HG03342 (cell line): ENCODE measurements at regions not wholly inside any gene's neighbourhood (a gene's known extent, or its start where the extent isn't known, plus 50 kb on each side); places are given as distances from the start of the nearest gene placed in this dataset.
"Not testable (repeated sequence)": the region's sequence is repeated elsewhere in the genome, so short reads cannot be mapped to it uniquely, and the experiment has no call there.

Experiments used
- ATAC-seq: cut with Tn5 transposase; IDR thresholded peaks from one replicate; pipeline ENCODE4 v1.9.1; 2021; ENCODE audit warnings: mild to moderate bottlenecking, moderate library complexity; ENCODE audit not compliant: unreplicated experiment

DNA sequence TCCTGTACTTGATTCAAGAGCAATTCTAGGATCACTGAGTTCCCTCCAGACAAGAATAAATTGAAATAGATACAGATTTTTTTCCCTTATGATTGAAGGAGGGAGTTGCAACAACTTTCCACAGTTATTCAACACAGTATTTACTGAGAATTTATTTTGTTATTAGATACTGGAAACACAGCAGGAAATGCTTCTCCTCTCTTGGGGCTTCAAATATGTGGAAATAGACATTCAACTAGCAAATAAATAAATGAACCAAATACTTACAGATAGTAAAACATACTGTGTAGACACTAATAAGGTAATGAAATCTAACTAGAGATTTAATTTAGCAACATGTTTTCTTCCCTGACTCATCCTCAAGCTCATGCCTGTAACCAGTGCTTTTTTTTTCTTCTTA lies 169.2 kb downstream of the LNPK start:
- ATAC-seq: no peak

DNA sequence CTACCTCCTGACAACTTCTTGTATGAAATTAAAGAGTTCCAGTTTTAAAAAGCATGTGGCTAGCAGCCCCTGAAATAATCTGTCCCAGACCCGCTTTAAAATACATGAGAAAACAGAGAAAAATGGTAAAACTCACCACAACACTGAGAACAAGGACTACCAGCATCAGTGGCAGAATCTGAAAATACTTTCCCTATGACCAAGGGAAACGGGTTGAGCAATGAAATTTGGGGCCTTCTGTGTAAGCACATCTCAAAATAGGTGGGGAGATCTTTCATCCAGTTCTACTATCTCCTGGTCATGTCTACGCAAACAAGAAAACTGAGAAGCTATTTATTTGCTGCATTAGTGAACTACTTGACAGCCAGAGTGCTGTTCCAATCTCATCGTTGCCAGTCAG lies 172.3 kb downstream of the LNPK start:
- no peak for ATAC-seq

DNA sequence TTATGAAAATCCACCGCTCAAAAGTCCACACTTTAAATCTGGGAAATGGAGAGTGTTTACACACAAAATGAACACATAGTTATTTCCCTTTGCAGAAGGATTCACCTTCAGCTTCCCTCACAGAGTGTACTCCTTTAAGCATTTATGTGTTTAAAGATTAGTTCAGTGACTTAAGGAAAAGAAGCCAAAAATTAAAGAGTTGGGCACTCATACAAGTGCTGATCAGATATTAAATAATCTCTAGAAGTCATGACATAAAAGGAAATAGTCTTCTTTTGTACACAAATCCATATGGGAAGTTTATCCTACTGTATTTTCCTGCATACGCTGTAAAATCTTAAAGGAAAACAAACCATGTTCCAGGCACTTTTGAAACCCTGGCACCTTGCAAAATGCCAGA lies 174.2 kb downstream of the LNPK start:
- ATAC-seq: no peak

DNA sequence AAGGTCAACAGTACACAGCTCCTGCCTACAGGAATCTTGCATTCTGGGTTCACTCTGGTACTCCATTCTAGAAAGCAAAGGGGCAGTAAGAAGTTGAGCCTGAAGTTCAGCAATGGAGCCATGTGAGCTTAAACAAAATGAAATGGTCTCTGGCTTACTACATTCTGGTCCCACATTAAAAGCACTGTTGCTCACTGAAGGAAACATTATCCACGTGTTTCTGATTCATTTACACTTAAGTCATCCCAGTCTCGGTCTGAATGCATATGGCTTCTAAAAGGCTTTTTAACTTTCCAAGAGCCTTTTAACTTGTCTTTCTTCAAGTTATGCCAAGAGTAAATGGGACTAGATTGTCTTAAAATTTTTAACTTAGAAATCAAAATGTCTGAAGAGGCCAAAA lies 177.8 kb downstream of the LNPK start:
- no peak for ATAC-seq

DNA sequence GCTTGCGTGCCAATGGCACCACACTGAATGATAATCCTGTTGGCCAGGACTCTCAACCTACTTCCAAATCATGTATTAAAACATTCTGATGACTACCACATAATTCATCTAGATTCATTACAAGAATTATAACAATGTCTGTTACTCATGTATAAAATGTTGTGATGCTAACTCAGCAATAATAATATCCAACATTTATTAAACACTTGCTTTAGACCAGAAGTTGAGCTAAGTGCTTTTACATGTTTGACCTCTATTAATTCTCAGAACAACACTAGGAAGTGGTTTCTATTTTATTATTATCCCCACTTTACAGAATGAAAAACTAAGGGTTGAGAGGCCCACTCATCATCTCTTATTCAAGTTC lies 178.4 kb downstream of the LNPK start:
- no peak for ATAC-seq

DNA sequence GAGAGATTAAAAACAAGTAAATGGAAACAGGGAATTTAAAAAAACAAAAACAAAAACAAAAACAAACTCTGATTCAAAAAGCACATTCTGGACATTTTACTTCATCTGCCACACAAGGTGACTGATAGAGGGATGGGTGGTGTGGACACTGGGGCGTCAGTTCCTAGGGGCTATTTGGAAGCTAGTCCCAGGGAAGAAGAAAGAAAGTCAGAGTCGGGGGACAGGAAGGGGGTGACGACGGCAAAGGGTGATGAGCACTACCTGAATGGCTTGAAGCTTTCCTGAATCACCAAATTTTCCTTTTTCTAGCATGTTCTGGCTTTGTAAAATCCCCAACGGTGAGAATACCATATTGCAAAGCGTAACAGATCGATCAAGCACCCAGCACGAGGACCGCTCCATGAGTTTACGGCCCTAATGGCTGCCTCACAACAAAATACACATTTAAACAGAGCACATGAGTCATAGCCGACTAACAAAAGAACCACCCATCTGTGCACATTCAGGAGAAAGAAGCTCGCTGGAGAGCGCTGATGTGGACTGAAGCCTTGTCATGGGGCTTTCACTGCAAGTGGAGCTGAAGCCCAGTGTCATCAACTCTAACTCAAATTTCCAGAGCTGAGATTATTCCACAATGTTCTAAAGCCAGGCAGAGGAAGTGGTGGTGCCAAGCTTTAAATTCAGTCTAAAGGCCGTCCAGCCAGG lies 178.9 kb downstream of the LNPK start:
- ATAC-seq: no peak

DNA sequence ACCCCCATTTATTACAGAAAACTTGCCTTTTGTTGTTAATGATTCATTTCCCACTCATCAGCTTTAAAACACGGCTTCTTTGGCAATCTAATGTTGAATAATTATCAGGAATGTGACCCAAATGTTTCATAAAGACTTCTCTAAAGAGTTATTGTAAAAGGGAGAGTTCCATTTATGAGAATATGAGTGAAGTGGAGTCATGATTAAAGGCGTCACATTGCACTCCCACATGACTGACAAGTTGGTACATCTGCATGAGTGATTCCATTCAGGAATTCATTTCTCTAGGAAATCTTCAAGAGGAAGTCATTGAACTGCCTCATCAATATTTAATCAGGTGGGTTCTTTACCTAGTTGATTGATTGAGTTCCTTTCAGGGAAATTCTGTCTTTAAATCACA lies 184.8 kb downstream of the LNPK start:
- ATAC-seq: no peak

DNA sequence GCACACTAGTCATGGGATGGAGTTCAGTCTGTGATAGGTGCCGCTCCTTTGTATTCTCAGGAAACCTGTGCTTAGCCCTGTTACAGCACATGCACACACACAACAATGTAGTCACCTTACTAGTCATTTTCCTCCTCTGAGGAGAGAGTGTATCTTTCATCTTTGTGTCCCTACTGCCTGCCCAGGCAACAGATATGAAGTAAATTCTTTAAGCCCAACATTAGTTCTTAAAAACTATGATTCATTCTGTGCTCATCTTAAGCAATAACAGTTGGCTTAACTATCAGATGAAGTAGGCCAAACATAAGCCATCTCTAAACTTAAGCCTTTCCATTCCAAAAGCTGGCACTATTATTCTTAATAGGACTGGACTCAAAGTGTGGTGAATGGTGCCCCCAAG lies 186.5 kb downstream of the LNPK start:
- ATAC-seq: no peak

DNA sequence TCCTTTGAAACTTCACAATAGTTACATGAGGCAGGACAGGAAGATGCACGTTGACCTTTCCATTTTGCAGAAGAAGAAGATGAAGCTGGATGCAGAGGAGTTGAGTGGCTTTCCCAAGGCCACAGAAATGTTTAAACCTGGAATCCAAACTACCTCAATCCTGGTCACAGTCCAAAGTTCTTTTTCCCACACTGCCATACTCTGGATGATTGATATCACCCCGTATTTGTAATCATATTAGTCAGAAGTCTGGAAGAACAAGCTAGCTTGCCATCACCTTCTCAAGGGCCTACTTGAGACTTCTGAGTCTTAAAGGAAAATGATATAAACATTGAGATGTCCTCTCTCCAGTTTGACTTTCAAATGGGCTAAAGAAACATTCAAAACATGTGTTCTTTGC lies 190.1 kb downstream of the LNPK start:
- no peak for ATAC-seq

DNA sequence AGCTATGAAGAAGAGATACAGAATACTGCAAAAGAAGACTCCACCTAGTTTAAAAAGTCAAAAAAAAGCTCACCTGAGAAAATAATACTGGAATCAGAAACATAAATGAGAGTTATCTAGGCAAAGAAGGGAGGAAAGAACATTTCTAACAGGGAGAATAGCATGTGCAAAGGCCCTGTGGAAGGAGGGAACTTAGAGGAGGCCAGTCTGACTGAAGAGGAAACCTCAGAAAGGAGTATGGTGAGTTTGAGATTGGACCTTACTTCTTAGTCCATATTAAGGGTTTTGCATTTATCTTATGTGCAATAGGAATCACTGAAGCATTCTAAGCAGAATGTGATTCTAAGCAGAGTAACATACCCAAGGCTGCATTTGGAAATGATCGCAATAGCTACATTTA lies 193.2 kb downstream of the LNPK start:
- ATAC-seq: no peak

DNA sequence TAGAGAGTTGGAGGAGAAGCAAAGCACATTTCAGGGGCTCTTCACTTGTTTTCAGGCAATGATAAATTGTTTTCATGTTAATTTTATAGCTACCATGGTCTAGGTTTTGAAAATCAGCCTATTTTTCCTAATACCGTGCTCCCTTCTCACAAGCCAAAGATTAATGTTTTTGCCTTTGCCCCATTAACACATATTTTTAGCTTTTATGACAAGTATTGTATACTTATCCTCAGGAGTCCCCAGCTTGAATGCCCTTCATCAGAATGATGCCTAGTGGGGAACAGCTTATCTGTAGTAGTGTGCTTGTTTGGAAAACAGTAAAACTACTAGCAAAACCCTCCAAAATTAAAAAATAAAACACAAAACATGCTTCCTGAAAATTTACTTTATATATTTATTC lies 194.0 kb downstream of the LNPK start:
- ATAC-seq: no peak

DNA sequence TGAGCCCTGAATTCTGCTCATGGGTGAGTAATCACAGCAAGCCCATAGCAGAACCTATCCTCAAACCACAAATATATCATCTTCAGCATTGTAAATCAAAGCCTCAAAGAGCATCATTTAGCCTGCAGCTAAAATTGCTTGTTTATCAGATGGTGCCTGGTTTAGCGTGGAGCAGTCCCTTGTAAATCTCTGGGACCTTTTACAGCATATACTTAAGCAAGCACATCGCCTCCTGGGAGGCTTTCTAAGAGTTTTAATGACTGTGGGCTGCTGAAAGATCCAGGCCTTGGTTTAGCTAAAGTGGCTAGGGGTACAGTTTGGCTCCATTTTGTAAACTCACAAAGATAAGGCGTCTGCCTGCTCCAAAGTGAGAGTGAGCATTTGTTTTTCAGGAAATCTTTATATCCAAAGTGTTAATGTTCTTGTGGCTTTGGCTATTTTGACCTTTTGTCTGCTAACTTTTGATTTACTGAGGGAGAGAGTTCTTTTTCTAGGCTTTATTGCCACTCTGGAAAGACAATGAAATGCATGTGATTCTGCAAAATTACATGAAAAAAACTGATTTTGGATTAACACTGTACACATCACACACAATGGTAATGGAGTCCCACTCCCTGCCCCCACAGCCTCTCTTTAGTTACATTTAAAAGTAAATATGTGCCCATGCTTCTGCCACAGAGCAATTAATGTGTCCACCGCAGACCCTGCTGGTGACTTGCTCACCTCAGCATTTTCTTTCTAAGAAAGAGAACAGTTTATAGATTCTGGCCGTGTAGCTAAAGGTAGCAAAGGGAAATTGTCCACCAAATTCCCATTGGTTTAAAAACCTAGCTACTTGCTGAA lies 194.8 kb downstream of the LNPK start:
- ATAC-seq: no peak

DNA sequence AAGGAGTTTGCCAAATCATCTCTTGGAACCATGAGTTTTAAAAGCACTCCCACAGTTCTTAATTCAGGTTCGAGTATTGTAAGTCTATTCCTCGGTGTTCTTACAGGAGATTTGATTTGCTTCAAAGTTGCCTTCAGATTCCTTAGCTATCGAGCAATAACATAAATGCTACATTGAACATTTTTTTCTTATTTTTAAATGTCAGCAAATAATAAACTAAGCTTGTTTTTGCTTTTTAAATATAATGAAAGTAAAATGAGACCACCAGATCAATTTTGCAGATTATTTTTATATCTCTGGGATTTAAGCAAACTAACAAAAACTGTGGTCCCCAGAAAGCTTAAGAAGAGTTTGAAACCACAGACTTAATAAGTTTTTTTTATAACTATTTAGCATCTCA lies 195.5 kb downstream of the LNPK start:
- no peak for ATAC-seq

DNA sequence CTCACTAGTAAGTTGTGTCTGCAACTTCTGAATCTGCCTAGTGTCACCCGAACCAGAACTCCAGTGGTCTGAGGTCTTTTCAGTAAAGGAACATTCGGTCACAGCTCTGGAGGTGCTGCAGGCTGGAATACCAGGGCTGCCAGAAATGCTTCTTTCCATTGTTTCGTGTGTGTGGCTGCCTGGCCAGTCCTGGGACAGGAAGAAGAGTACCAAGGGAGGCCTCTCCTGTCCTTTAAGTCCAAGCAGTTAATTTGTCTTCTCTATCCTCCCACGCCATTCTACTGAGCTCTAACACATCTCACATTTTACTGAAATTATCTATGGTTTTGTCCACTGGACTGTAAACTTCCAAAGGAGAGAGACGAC lies 196.0 kb downstream of the LNPK start:
- no peak for ATAC-seq

DNA sequence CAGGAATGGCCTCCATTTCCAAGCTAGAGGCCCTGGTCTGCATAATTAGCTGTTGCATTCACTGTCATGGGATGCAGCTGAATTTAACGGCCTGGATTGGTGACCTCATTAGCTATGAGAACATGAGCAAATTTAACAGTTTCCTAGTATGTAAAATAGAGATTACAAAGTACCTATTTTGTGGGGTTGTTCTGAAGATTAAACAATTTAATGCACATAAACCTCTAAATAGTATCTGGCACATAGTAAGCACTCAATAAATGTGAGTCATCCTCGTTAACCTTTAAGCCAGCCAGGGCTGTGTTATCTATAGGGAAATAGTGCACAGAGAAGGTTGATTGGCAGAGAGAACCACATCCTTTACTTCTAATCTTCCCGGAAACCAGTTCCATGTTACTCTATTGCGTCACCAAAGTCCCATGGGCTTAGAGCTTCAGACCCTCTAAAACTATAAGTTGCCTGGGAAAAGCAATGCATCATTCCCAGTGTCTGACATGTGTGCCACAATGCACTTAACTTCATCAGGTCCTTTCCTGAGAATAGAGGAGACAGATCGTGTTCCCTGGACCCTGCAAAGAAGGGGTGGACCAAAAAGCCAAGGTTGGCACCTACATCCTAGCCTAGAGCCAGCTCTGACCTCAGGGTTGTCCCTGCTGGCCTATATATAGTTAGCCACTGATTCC lies 196.5 kb downstream of the LNPK start:
- no peak for ATAC-seq

DNA sequence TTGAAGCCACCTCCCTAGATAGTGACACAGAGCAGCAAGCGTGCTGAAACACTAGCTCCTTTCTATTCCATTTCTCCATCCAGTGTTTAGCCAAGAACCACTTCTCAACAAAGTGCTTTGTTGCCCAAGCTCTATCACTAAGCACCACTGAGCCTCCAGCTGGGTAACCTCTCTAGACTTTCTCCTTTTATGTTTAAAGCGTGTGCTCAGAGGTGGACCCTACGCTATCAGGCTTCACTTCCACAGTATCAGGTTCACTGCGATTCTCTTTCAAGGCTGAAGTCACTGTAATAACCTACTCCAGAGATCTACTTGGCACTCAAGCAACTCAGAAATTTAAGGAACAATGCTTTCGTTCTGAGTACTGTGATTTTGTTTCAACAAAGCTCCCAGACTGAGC lies 197.9 kb downstream of the LNPK start:
- ATAC-seq: no peak

DNA sequence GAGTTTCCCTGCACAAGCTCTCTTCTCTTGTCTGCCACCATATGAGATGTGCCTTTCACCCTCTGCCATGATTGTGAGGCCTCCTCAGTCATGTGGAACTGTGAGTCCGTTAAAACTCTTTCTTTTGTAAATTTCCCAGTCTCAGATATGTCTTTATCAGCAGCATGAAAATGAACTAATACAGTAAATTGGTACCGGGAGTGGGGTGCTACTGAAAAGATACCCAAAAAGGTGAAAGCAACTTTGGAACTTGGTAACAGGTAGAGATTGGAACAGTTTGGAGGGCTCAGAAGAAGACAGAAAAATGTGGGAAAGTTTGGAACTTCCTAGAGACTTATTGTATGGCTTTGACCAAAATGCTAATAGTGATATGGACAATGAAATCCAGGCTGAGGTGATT lies 205.6 kb downstream of the LNPK start:
- ATAC-seq: not testable (repeated sequence)

DNA sequence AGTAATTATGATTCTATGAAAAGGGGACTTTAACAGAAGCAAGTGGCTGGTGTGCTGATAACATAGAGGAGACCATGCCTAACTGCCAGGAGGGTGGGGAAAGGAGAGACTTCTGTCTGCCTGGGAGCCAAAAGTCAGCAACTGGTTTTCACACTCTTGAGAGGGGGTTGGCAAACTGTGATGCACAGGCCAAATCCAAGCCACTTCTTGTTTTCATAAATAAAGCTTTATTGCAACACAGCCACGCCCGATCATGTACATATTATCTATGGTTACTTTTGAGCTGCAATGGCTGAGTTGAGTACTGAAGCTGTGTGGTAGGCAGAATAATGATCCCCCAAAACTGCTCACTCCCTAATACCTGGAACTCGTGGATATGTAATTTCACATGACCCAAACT lies 208.4 kb downstream of the LNPK start:
- ATAC-seq: no peak

DNA sequence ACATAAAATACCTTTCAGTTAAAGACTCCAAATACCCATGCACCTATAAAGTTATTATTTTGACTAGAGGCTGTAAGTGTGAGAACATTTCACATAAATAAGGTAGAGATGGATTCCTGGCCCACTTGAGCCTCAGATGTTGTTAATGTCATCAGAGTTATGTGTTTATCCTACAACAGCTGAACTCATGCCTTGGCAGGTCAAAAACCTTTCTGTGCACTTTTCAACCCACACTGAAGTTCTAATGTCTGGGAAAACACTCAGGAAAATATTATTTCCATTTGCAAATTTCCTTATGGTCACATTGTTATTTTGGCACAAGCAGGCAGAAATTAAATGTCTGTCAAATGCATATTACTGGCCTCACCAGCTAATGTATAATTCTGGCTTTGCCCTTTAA lies 209.2 kb downstream of the LNPK start:
- no peak for ATAC-seq

DNA sequence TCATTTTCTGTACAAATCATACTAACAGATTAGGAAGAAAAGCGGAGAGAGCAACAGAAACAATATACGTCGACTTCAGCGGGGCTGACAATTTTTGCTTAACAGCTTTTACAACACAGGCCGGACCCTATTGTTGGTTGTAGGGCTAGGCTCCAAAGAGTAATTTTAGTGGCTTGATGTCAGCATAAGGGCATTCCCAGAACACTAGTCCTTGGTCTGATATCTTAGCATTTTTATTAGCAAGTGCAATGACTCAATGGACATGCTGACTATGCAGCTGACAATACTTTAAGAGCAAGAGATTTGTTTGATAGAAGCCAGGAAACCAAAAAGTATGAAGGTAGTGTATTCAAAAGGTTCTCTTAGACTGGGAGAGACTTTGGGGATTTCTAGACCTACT lies 209.9 kb downstream of the LNPK start:
- ATAC-seq: no peak

DNA sequence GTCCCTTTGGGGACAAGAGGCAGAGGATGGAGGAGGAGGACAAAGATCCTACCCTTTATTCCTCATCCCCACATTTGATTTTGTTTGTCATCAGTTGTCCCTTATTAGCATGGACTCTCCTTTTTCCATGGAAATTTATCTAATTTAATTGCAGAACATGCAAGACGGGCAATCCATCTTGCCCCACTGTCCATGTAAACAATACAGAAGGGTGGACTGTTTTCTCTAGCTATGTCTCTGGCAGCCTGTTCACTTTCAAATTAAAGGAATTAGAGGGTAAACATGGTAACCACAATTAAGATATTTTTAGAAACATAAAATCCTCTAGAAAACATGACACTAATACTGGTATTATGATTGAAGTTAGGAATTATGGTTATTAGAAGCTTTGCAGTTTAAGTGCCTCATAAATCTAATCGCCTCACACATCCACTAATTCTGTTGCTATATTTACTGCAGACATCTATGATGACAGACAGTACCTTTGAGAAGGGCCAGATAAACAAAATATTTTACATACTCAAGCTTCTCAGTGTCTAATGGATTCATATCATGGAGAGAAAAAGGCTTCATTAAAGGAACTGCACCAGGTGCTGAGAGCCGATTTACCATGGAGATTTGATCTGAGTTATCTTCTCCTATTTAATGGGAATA lies 215.5 kb downstream of the LNPK start:
- ATAC-seq: no peak

DNA sequence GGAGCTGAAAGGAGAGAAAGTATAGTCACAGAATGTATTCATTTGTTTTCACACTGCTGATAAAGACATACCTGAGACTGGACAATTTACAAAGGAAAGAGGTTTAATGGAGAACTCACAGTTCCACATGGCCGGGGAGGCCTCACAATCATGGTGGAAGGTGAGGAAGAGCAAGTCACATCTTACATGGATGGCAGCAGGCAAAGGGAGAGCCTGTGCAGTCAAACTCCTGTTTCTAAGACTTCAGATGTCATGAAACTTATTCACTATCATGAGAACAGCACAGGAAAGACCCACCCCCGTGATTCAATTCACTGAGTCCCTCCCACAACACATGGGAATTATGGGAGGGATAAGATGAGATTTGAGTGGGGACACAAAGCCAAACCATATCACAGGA lies 224.7 kb downstream of the LNPK start:
- not testable (repeated sequence) for ATAC-seq
